ENCODE measurements at regions not wholly inside any gene's neighbourhood (a gene's known extent, or its start where the extent isn't known, plus 50 kb on each side); places are given as distances from the start of the nearest gene placed in this dataset.

DNA sequence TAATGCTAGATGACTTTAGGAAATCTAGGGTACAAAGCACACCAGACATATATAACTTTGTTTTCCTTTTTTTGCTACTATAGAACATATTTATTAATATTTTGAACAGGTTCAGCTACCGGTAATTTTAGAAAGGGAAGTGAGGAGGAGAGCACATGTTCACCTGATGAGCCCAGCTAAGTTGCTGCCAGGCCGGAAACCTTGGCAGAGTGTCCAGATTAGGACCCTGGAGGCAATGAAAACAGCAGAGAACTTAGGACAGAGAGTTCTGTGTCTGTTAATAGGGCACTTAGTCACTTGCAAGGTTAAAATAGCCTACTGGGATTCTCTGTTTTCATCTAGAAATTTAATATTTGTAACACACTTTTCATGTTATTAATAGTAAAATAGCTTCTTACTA is 348.9 kb upstream of the CPEB2 start:
- TF ChIP-seq, protein P1, sequence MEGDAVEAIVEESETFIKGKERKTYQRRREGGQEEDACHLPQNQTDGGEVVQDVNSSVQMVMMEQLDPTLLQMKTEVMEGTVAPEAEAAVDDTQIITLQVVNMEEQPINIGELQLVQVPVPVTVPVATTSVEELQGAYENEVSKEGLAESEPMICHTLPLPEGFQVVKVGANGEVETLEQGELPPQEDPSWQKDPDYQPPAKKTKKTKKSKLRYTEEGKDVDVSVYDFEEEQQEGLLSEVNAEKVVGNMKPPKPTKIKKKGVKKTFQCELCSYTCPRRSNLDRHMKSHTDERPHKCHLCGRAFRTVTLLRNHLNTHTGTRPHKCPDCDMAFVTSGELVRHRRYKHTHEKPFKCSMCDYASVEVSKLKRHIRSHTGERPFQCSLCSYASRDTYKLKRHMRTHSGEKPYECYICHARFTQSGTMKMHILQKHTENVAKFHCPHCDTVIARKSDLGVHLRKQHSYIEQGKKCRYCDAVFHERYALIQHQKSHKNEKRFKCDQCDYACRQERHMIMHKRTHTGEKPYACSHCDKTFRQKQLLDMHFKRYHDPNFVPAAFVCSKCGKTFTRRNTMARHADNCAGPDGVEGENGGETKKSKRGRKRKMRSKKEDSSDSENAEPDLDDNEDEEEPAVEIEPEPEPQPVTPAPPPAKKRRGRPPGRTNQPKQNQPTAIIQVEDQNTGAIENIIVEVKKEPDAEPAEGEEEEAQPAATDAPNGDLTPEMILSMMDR (IDR thresholded peaks at IDR 0.05) = no peak
- no peak for TF ChIP-seq POLR2AphosphoS5 (IDR thresholded peaks at IDR 0.05)
